ENCODE measurements at regions not wholly inside any gene's neighbourhood (a gene's known extent, or its start where the extent isn't known, plus 50 kb on each side); places are given as distances from the start of the nearest gene placed in this dataset.

- no peak for TF ChIP-seq EZH2 (IDR thresholded peaks at IDR 0.05)
- no peak for TF ChIP-seq JUND (IDR thresholded peaks at IDR 0.05)
- no peak for TF ChIP-seq EZH2phosphoT487 (IDR thresholded peaks at IDR 0.05; ENCODE audit: borderline replicate concordance)
Observed at GRCh38 chr6:113758214-113758613, 98.9 kb upstream of the MARCKS start (continued).

DNA sequence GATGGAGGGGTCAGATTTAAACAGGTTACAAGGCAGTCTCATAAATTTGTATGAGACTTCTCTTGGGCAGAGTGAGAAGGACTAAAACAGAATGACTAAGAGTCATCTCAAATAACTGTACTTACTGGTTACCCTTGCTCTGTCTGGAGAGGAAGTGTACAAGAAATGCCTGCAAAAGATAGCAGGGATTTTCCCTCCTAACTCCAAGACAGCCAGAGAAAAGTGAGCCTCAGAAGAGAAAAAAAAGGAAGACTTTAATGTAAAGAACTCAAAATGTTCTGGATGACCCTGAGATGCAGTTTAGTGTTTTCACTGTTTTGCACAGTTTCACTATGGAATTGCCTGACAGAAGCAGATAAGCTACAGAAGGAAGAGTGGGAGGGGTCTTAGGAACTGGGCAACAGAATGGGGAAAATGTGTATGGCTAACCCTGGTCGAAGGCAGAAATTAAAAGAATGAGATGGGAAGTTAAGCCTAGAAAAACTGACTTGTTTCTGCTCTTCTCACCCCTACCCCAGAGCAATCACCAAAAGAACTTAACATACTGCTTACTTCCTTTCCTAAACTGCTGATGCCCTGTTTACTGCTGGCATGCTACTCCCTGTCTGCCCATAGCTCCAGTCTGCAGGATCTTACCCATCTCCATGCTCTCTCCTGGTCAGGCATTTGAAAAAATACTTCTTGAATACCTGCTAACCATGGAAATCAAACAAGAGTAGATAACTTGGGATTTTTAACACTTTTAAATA, 98.1 kb upstream of the MARCKS start:
- peaks cover 0 to 10% of the 10 kb centered on the region in 2 experiments; a peak in 2 of 4 replicates for H3K4me1 ChIP-seq (ENCODE audit: control insufficient read depth in 1 of 2, insufficient read depth in 2 of 2, low read length in 2 of 2)
- DNase-seq (ENCODE audit: low read depth, low spot score) (no peak), ATAC-seq (no peak)
- H3K36me3 ChIP-seq (ENCODE audit: control insufficient read depth in 1 of 2, insufficient read depth in 2 of 2, low read length in 2 of 2): no peaks in the 10 kb centered on the region
- RAD21 ChIA-PET (ENCODE audit: low non-redundant PET in 1 of 2, low total read pairs in 2 of 2, uncharacterized antibody in 2 of 2, unreplicated experiment in 2 of 2): no interaction called here
- POLR2A ChIA-PET: no interaction called here
- no peak overlapping the region for H3K4me3 ChIP-seq (replicated peaks in 1 of 2; ENCODE audit: low read depth in 1 of 2, low read length in 2 of 2)
- no peaks in the 10 kb centered on the region for H3K9me2 ChIP-seq (ENCODE audit: insufficient read depth)
- H3K27me3 ChIP-seq (ENCODE audit: insufficient read depth, low read length): no peaks in the 10 kb centered on the region
- H4K20me1 ChIP-seq (ENCODE audit: insufficient read depth): no peaks in the 10 kb centered on the region
- intact Hi-C loops (cut with micrococcal nuclease): no loop called here
- CTCF ChIA-PET: no interaction called here
- no peak overlapping the region for H3K9ac ChIP-seq (ENCODE audit: low read length)
- TF ChIP-seq EZH2 (IDR thresholded peaks at IDR 0.05) (no peak), SIN3A (IDR thresholded peaks at IDR 0.05; ENCODE audit: low read depth) (no peak), EGR1 (IDR thresholded peaks at IDR 0.05; ENCODE audit: low read depth) (no peak), YY1 (IDR thresholded peaks at IDR 0.05; ENCODE audit: extremely low read depth, insufficient replicate concordance, low read depth, low read length) (no peak), SP1 (IDR thresholded peaks at IDR 0.05; ENCODE audit: low read depth) (no peak), REST (IDR thresholded peaks at IDR 0.05; ENCODE audit: low read depth) (no peak), POLR2AphosphoS5 (IDR thresholded peaks at IDR 0.05; ENCODE audit: low read depth, low read length) (no peak), JUND (IDR thresholded peaks at IDR 0.05) (no peak), ZFX (IDR thresholded peaks at IDR 0.05) (no peak)
- H3K79me2 ChIP-seq (ENCODE audit: insufficient read depth, low read length): no peaks in the 10 kb centered on the region
- BruUV-seq (replicated peaks): no TSS peak
- H3K27ac ChIP-seq (ENCODE audit: low read depth, low read length): no peak overlapping the region
- H3K9me3 ChIP-seq (ENCODE audit: control insufficient read depth in 1 of 2, insufficient read depth in 1 of 2, low read depth in 1 of 2, low read length in 2 of 2): no peaks in the 10 kb centered on the region
- no peak overlapping the region for H3K4me2 ChIP-seq (ENCODE audit: low read length)
- H2AFZ ChIP-seq (ENCODE audit: low read depth, low read length, poor library complexity, severe bottlenecking): no peak overlapping the region
